ENCODE measurements at regions not wholly inside any gene's neighbourhood (a gene's known extent, or its start where the extent isn't known, plus 50 kb on each side); places are given as distances from the start of the nearest gene placed in this dataset.

DNA sequence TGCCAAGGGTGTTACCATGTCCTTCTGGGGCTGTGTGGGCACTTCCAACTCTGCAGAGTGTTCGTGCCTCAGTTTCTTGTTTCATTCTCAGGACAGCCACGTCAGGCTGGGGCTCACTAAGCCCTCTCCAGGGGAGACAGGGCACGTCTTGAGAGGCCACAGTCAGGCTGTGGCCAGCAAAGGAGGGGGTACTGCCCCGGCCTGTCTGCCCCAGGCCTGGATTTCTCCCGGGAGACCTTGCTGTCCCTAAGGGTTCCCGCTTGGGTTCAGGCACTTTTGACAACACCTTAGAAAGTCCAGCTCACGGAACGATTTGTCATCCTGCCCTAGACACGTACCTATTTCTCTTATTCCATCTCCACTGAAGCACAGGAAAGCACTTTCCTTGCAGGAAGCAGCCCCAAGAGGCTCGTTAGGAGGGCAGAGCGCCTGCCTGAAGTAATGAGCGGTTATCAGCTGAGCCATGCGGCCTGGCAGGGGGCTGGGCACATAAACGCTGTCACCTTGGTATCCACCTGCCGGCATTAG is 290.4 kb upstream of the RTL1 start:
- Histone ChIP-seq H3K36me3 (ENCODE audit: insufficient read depth, low read length) (no peaks in the 10 kb centered on the region), H3K9me3 (ENCODE audit: low read depth, low read length) (no peaks in the 10 kb centered on the region), H3K27ac (ENCODE audit: low read depth, low read length) (no peak overlapping the region), H2AFZ (ENCODE audit: low read length) (no peak overlapping the region), H3K27me3 (ENCODE audit: insufficient read depth, low read length) (no peaks in the 10 kb centered on the region), H3K4me2 (ENCODE audit: insufficient read depth, low read length) (no peak overlapping the region), H3K4me3 (ENCODE audit: insufficient read depth, low read length) (no peak overlapping the region), H4K20me1 (ENCODE audit: insufficient read depth, low read length) (no peaks in the 10 kb centered on the region), H3K79me2 (ENCODE audit: insufficient read depth, low read length) (no peaks in the 10 kb centered on the region), H3K4me1 (ENCODE audit: insufficient read depth, low read length) (no peaks in the 10 kb centered on the region)
- TF ChIP-seq, protein P1, sequence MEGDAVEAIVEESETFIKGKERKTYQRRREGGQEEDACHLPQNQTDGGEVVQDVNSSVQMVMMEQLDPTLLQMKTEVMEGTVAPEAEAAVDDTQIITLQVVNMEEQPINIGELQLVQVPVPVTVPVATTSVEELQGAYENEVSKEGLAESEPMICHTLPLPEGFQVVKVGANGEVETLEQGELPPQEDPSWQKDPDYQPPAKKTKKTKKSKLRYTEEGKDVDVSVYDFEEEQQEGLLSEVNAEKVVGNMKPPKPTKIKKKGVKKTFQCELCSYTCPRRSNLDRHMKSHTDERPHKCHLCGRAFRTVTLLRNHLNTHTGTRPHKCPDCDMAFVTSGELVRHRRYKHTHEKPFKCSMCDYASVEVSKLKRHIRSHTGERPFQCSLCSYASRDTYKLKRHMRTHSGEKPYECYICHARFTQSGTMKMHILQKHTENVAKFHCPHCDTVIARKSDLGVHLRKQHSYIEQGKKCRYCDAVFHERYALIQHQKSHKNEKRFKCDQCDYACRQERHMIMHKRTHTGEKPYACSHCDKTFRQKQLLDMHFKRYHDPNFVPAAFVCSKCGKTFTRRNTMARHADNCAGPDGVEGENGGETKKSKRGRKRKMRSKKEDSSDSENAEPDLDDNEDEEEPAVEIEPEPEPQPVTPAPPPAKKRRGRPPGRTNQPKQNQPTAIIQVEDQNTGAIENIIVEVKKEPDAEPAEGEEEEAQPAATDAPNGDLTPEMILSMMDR (IDR thresholded peaks at IDR 0.05; ENCODE audit: extremely low read depth, low read depth, low read length) = no peak
- DNase-seq (ENCODE audit: insufficient read length, low spot score, missing footprints) = no peak

DNA sequence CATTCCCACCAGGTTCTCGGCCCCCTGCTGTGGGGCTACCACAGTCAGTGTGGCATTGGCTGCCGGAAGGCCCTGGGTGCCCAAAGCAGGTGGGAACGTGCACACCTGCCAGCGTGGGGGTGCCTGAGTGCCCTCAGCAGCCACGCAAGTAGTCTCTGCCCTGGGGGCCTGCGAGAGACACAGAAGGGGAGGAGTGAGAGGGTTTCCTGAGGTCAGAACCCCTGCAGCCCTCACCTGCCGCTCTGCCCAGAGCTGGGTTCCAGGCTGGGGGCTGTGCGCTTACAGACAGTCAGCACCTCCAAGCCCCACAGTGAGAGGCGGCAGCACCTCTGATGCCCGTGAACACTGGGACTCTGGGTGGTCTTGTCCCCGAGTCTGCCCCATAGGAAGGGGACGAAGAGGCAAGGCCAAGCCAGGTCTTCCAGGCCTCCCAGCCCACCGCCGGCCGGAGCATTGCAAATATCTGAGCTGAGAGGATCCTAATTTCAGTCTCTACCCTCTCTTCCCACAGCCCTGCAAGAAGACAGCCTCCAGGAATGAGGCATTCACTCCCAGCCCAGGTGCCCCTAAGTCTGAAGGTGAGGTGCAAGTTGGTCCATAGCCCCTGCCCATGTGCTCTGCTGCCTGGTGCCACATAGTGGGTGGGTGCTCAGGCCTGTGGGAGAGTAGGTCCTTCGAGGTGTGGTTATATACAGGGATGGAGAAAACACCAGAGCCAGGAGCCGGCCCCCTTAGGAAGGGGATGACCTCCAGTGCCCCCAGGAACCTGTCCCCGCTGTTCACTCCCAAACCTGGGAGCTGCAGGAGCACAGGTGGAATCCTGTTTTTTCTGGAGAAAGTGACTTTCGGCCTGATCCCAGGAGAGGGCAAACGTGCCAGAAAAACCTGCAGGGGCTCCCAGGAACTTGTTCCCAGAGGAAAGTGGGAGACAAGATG is 291.1 kb upstream of the RTL1 start:
- no peaks in the 10 kb centered on the region for H4K20me1 ChIP-seq (ENCODE audit: insufficient read depth, low read length)
- no peak overlapping the region for H2AFZ ChIP-seq (ENCODE audit: low read length)
- no peaks in the 10 kb centered on the region for H3K4me1 ChIP-seq (ENCODE audit: insufficient read depth, low read length)
- H3K36me3 ChIP-seq (ENCODE audit: insufficient read depth, low read length) = no peaks in the 10 kb centered on the region
- no peak overlapping the region for H3K27ac ChIP-seq (ENCODE audit: low read depth, low read length)
- no peak for DNase-seq (ENCODE audit: insufficient read length, low spot score, missing footprints)
- no peak overlapping the region for H3K4me2 ChIP-seq (ENCODE audit: insufficient read depth, low read length)
- H3K9me3 ChIP-seq (ENCODE audit: low read depth, low read length) = no peaks in the 10 kb centered on the region
- no peaks in the 10 kb centered on the region for H3K27me3 ChIP-seq (ENCODE audit: insufficient read depth, low read length)
- H3K79me2 ChIP-seq (ENCODE audit: insufficient read depth, low read length) = no peaks in the 10 kb centered on the region
- H3K4me3 ChIP-seq (ENCODE audit: insufficient read depth, low read length) = no peak overlapping the region
- TF ChIP-seq, protein P1 (IDR thresholded peaks at IDR 0.05; ENCODE audit: extremely low read depth, low read depth, low read length) = no peak

DNA sequence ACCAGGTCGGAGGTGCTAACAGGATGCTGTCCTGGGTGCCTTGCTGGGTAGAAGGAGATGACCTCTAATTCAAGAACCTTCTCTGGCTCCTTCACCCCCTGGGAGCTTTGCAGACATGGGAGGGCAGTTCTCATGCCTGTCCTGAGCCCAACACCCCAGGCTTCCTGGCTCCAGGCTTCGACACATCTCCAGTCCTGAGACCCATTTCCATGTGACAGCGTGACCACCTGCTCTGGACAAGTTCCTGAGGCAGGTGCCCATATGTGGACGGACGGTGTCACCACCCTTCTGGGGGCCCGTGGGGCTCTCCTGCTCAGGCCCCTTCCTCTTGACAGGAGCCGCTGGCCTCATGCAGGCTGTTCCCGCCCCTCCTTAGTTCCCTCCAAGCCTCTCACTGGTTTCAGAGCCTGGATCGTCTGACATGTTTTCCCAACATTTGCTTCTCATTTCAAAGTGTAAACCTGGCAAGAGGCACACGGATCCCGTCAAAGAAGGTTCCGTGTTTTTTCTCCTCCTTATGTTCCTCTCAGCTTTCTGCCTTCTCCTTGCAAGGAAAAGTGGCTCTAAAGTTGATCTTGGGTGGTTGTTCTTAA is 291.9 kb upstream of the RTL1 start:
- Histone ChIP-seq H2AFZ (ENCODE audit: low read length) (no peak overlapping the region), H3K4me1 (ENCODE audit: insufficient read depth, low read length) (no peaks in the 10 kb centered on the region), H3K4me2 (ENCODE audit: insufficient read depth, low read length) (no peak overlapping the region), H3K27ac (ENCODE audit: low read depth, low read length) (no peak overlapping the region), H3K27me3 (ENCODE audit: insufficient read depth, low read length) (no peaks in the 10 kb centered on the region), H3K4me3 (ENCODE audit: insufficient read depth, low read length) (no peak overlapping the region), H3K79me2 (ENCODE audit: insufficient read depth, low read length) (no peaks in the 10 kb centered on the region), H3K36me3 (ENCODE audit: insufficient read depth, low read length) (no peaks in the 10 kb centered on the region), H3K9me3 (ENCODE audit: low read depth, low read length) (no peaks in the 10 kb centered on the region), H4K20me1 (ENCODE audit: insufficient read depth, low read length) (no peaks in the 10 kb centered on the region)
- DNase-seq (ENCODE audit: insufficient read length, low spot score, missing footprints) = no peak
- TF ChIP-seq, protein P1 (IDR thresholded peaks at IDR 0.05; ENCODE audit: extremely low read depth, low read depth, low read length) = no peak
